GM21786 (cell line): ENCODE measurements at regions not wholly inside any gene's neighbourhood (a gene's known extent, or its start where the extent isn't known, plus 50 kb on each side); places are given as distances from the start of the nearest gene placed in this dataset.
"Not testable (repeated sequence)": the region's sequence is repeated elsewhere in the genome, so short reads cannot be mapped to it uniquely, and the experiment has no call there.

Experiments used
- ATAC-seq: cut with Tn5 transposase; IDR thresholded peaks from one replicate; pipeline ENCODE4 v1.9.1; 2021; ENCODE audit not compliant: unreplicated experiment

DNA sequence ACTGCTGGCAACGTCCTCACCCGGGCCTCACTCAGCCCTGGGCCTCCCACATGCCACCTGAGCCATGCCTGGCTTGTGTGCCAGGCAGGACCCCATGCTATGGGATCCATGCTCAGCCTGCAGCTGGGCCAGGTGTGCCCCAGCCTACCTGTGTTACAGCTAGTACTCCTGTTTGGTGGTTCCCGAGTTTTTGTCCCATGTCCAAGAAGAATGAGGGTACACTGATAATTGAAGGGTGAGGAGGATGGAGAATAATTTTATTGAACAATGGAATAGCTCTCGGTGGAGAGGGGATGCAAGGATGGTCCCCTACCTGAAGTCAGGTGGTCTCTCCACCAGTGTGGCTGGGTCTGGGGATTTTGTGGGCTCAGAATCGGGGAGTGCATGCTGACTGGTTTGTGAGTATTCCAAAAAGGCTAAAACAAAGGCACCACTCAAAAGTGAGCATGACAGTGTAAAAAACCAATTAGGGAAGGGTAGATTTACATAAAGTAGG, 137.9 kb downstream of the TNFSF18 start:
- no peak for ATAC-seq

DNA sequence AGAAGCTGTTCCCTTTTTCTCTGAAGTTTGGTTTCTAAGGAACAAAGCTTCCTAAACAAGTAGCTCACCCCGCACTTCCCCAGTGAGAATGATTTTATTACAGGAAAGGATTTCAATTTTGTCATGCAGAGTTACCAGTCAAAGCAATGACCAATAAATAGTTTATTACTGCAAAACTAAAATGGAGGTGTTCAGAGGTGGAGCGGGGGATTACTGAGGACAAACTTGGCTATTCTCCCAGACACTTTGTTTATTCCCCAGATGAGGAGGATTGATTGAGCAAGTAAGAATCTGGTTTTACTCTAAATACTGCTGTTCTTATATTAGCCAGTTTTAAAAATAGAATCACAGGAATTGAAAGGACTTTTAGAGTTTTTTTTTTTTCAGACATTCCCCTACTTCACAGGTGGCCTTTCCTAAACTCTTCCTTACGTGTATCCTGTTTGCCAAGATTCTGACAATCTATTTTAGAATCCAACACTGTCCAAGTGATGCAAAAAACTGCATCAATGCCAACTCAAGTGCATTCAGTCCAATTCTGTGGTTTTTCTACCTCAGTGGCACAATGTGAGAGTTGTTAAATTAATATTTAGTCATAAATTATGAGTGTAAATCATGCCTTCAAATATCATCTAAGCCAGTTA, 136.1 kb downstream of the TNFSF18 start:
- no peak for ATAC-seq

DNA sequence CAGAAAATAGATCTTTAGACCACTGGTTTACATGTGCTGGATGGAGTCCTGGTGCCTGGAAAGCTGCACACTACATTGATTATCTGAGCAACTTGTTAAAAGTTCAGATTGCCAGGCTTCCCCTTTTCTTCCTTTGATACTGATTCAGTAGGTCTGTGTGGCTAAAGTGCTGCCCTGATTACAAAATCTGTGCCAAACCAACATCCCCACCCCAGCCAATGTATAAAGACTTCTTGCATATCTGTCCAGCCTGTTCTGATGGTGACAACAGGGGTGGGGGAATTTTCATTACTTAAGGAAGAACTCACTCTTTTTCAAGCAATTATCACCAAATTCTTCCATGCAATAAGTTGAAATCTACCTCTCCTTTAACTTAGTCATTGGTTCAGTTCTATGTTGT, 135.5 kb downstream of the TNFSF18 start:
- ATAC-seq = no peak

DNA sequence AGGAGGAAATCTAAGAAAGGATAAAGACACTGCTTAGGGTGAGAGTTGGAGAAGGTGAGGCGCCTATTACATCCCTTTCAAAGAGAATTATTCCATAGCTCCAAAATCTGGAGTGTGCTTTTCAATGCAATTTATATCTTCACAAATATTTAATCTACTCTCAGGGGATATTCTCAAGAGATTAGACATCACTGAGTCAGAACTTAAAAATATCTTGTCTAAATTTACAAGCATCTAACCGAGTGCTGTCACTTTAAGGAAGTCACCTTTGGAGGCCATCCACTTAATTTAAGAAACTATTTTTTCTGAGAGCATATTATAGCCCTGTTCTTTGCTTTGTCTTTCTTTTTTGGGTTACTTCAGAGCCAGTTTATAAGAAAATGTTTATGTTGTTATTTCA, 134.6 kb downstream of the TNFSF18 start:
- ATAC-seq = no peak

DNA sequence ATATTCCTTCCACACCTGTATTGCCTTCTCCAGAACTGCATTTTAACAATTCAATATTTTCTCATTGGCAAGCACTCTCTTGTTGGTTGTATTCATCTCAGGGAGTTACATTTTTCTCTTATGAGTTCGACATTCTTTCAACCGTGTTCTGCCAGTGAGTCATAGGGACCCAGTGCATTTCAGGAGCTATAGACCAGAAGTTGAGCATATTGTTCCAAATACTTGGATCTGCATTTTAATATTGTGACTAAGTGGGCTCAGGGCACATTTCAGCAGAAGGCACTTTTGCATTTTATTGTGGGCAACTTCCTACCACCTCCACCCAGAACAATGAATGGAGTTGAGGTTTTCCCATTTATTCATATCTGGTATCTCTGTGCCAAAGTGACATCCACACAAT, 132.8 kb downstream of the TNFSF18 start:
- ATAC-seq = no peak

DNA sequence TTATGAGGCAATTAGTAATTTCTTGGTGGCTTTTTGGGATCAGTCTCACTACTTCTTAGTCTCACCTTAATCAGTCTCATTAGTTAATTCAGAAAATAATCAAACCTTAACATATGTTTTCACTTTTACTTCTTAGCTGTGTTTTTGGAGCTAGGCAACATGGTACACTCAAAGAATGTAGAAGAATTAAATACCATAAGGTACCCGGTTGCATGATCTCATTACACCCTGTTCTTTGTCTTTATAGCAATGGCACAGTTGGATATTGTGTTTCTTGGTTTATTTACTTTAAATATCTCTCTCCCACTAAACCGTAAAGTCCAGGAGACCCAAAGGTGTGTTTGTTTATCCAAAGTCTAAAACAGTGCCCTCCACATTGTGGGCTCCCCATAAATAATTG, 132.3 kb downstream of the TNFSF18 start:
- ATAC-seq = no peak

DNA sequence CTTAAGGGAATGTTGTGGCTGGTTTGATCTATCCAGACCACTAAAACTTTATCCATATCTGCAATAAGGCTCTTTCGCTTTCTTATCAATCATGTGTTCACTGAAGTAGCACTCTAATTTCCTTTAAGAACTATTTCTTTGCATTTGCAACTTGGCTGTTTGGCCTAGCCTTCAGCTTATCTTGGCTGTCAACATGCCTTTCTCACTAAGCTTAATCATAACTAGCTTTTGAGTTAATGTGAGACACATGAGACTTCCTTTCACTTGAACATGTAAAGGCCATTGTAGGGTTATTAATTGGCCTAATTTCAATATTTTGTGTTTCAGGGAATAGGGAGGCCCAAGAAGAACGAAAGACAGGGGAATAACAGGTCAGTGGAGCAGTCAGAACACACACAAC, 124.7 kb downstream of the TNFSF18 start:
- no peak for ATAC-seq

DNA sequence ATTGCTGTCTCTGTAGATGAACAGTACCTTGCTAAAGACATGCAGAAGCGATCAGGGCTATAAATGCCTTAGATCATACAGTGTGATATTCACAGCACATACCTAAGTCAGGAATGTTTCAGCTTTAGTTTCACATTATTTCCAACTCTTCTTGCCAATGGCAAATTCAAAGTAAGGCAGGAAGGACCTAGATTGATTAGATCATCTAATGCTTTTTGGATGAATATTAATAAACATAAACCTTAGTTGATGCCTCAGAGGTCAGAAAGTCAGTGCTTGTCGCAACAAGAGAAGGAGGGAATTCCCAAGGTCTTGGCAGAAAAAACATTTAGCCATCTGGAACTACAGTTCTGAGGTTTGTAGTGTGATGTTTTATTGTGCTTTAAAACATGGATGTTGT, 122.3 kb downstream of the TNFSF18 start:
- ATAC-seq = no peak

DNA sequence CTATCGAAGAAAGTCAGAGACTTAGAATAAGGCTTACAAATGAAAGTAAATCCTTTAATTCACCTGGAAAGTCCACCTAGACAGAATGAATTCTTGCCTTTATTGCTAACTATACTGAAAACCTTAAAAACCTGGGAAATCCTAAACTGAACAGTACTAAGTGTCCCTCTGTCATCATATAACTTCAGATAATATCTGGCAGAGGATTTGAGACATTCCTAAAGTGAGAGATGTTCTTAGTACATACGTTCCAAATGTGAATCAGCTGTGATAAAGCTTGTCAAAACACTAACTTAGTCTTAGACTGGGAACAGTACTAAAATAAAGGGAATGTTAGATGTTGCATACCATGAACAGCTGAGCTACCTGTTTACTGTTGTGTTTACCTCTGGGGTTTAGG, 121.7 kb downstream of the TNFSF18 start:
- ATAC-seq = no peak

DNA sequence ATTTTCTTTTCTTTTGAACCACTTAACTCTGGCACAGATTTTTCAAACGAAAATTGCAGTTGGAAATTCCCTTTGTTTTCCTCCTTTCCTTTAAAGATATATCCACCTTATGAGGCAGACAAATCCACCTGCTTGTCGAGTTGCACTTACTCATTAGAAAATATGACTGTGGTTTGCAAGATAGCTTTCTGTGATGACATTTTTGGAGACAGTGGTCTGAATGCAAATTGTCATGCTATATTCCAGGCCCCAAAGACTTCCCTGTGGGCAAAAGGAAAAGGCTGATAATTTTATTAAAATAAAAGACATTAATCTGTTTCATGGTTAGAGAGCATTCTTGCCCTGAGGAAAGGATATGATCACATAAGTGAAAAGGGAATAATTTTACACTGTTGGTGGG, 120.6 kb downstream of the TNFSF18 start:
- no peak for ATAC-seq

DNA sequence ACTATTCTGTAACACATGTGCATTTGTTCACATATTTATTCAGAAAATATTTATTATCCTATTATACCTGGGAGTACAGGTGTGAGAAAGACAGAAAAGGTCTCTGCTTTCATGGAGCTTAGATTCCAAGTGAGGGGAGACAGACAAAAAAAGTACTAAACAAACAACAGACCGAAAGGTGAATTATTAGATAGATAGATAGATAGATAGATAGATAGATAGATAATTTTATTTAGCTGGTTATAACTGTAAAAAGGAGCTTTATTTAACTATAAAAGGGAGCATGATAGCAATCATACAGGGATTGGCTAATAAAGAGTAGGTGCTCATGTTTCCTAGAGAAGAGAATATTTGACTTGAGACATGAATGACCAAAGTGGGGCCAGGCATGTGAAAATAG, 119.4 kb downstream of the TNFSF18 start:
- no peak for ATAC-seq

DNA sequence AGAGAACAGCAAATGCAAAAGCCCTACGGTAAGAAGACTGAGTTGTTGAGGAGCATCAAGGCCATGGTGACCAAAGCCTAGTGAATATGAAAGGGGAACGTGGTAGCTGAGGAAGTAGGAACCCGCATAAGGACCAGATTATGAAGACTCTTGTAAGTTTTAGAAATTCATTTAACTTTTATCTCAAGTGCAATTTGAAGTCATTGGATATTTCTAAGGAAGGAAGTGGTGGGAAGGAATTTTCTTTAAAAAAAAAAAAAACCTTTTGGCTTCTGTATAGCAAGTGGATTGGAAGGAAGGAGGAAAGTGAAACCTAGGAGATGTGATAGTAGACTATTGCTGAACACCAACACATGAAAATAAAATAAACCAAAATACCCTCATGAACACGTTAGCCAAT, 119.0 kb downstream of the TNFSF18 start:
- no peak for ATAC-seq

DNA sequence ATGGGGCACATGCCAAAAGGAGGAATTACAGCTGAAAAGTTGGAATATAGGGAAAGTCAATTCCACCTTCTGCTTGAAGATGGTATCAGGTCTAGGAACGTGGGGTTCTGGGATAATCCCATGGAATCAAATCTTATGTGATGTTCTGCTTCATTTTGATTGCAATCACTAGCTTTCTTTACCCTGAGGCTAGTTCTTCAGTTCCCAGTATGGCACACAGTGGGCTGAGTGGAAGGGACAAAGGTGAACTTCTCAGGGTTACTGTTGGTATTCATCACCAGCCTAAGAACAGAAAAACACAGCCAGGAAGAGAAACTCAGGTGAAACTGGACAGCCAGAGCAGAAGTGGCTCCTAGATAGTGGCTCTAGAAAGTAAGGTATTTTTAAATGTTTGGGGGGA, 117.8 kb downstream of the TNFSF18 start:
- ATAC-seq = no peak

DNA sequence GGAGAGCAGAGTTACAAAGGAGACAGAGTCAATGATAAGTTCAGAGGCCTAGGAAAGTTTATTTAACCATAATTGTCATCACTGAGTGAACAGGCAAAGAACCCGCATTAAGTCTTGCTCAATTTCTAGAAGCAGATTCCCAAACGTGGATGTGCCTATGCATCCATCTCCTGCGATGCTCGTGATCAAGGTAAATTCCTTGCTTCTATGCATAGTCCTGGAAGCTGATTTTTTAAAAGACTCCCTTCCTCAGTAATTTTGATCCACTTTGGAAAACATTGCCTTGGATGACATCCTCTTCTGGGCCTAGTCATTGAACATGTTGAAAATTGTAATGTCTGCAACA, 116.4 kb downstream of the TNFSF18 start:
- no peak for ATAC-seq

DNA sequence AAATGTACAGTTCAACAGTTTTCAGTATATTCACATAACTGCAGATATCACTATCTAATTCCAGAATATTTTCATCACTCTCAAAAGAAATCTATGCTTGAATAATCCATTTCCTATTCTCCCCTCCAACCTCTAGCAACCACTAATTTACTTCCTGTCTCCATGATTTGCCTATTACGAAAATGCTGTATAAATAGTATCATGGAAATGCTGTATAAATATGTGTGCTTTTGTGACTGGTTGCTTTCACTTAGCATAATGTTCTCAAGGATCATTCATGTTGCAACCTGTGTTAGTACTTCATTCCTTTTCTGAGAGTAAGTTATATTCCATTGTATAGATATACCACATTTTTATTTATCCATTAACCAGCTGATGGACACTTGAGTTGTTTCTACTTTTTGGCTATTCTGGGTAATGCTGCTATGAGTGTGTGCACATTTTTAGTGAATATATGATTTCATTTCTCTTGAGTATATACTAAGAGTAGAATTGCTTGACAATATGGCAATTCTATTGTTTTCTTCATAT, 115.6 kb downstream of the TNFSF18 start:
- no peak for ATAC-seq

DNA sequence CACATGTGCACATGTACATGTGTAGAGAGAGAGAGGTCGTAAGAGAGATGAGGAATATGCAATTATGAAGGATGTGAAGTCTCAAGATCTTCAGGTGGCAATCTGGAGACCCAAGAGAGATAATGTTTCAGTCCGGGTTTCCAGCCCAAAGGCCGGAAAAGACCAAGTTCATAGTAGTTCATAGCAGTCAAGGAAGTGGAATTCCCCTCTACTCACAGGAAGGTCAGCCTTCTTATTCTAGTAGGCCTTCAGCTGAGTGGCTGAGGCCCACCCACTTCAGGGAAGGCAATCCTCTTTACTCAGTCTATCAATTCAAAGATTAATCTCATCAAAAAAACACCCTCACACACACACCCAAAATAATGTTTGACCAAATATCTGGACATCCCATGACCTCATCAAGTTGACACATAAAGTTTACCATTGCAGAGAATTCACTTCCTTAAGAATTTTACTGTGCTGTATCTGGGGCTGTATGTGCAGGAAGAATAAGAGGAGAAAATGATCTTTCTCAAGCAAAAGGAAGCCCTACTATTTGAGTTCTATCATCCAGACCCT, 114.6 kb downstream of the TNFSF18 start:
- no peak for ATAC-seq

DNA sequence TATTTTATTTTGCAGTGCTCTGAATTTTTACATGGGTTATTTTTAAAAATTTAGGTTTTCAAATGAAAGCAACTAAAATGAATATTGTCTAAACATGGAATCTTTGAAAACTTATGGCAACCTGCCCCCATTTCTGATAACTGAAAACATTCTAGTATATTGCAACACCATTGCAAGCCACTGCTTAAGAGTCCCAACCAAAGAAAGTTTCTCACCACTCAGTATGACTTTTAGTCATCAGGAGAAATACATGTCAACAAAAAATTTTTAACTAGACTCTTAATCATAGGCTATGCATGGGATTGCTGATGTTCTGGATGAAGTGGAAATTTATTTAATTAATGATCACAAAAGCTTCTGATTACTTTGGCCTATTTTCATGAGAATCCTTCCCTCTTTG, 112.1 kb downstream of the TNFSF18 start:
- ATAC-seq = no peak

DNA sequence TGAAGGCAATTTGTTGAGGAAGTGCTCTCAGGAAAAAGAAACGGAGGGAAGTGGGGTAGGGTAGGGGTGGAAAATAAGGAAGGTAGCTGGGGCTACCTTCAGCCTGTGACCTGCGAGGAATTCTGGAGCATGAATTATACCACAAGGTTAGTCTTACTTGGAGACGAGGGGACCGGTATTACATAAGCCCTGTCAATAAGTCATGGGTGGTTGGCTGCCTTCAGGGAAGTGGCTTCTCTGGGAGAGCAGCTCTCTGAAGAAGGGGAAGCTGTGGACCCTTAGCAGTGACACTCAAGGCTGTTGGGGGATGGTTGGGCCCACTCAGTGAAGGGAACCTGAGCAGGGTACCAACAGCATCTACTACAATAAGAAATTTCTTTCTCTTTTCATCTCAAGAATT, 111.3 kb downstream of the TNFSF18 start:
- ATAC-seq = no peak

DNA sequence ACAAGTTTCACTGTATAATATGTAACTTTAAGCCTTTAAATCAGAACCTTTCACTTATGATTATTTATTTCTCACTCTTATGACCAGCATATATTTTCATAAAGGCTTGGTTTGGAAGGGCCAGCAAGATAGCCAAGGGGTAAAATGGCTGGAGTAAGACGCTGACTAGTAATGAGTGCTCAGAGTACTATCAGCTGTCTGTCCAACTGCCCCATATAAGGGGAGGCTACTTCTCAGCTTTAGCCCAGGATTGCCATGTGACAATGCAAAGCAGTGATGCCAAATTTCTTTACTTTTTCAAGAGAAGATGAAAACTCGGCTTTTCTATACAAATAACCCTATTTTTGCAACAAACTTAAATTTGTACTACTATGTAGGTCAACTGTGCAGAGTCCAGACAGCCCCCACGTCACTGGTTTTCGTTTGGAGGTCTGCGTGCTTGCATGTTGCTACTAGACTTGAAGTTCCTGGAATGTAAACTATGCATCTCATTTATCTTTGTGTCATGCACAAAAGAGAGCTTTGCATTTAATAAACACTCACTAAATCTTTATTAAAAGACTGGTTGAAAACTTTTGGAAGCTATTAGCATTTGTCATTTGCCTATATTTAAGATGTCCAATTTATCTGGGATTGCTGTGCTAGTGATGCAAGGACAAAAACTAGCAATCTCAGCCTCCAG, 110.4 kb downstream of the TNFSF18 start:
- no peak for ATAC-seq

DNA sequence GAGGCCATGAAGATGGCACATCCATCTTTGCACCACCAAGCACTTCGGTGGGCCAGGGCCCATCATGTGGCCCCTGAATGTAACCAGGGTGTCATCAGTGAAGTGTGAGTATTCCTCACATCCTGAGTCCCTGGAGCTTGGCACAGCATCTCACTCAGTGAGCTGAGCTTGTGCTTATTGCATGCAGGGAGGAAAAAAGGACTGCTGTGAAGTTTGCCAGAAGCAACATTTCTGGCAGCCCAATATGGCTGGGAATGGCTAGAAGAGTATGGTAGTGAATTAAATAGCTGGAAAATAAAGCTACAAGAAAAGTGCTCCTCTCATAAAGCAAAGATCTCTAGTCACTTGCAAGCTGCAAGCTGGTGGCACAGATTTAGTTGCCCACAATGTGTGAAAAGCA, 109.3 kb downstream of the TNFSF18 start:
- no peak for ATAC-seq

DNA sequence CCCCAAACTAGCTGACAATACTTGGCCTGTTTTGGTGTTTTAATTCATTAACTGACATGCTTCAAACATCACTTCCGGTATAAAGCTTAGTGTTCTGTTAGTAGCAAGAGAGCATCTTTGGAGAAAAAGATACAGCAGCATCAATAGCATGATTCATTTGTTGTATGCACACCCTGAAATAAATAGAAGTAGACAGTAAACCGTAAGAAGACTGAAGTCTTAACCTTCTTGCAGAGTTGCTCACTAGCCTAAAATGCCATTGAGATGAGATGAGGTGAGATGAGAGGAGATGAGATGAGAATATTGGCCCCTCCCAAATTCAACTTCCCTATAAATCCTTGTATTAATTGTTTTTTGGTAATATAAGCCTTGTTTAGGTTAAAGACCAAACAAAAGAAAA, 108.8 kb downstream of the TNFSF18 start:
- no peak for ATAC-seq

DNA sequence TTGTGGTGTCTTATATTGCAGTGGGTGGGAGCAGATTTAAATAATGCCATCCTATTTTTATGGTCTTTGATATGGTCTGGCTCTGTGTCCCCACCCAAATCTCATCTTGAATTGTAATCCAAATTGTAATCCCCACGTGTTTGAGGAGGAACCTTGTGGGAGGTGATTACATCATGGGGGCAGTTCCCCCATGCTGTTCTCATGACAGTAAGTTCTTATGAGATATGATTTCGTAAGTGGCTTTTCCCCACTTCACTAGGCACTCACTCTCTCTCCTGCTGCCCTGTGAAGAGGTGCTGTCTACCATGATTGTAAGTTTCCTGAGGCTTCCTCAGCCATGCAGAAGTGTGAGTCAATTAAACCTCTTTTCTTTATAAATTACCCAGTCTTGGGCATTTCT, 107.6 kb downstream of the TNFSF18 start:
- ATAC-seq = not testable (repeated sequence)
